ENCODE measurements at regions not wholly inside any gene's neighbourhood (a gene's known extent, or its start where the extent isn't known, plus 50 kb on each side); places are given as distances from the start of the nearest gene placed in this dataset.

DNA sequence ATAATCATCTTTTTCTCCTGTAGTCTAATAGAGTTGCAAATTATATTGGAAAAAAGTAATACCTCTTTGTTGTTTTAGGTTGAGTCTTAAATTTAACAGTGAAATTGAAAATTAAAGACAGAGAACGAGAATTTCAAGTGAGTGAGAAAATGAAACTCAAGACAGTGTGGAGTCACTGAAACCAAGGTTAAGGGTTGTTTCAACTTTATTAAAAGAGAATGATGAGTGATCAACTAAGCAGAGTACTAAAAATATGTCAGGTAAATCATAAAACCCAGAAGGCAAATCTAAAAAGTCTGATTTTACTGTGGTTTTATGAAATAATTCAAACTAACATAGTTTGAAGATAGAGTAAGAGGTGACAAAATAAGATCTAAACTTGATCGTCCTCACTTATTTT lies 782.5 kb upstream of the SEMA6D start:
- Histone ChIP-seq H3K4ac (ENCODE audit: low read depth, low read length) (no peak overlapping the region), H2BK15ac (ENCODE audit: low read depth, low read length) (no peak overlapping the region), H2BK120ac (ENCODE audit: low read depth, low read length) (no peak overlapping the region), H3K56ac (ENCODE audit: extremely low read depth, insufficient read depth, low read length) (no peak overlapping the region), H3K18ac (ENCODE audit: low read depth, low read length) (no peak overlapping the region), H4K8ac (ENCODE audit: low read depth in 2 of 2, low read length in 2 of 2) (no peak overlapping the region), H3K23ac (ENCODE audit: low read depth, low read length) (no peak overlapping the region), H2AK9ac (replicated peaks; ENCODE audit: low read depth, low read length, poor library complexity) (no peak overlapping the region), H3K14ac (replicated peaks; ENCODE audit: low read depth, low read length) (no peak overlapping the region), H3K9ac (ENCODE audit: low read depth, low read length) (no peak overlapping the region), H3K4me2 (ENCODE audit: low read depth, low read length) (no peak overlapping the region), H3K4me1 (ENCODE audit: control insufficient read depth, insufficient read depth, low read length) (no peaks in the 10 kb centered on the region), H3K9me1 (ENCODE audit: insufficient read depth, low read length) (no peaks in the 10 kb centered on the region), H2BK5ac (ENCODE audit: low read depth, low read length, poor library complexity, severe bottlenecking) (no peak overlapping the region), H2AK5ac (ENCODE audit: low read depth, low read length) (no peak overlapping the region), H3K27ac (ENCODE audit: insufficient read depth, low read length) (no peak overlapping the region), H4K5ac (ENCODE audit: low read depth, low read length) (no peak overlapping the region), H4K20me1 (ENCODE audit: insufficient read depth, low read length) (no peaks in the 10 kb centered on the region), H3K79me1 (ENCODE audit: low read depth in 1 of 2, low read length in 2 of 2) (no peaks in the 10 kb centered on the region), H3K36me3 (ENCODE audit: control insufficient read depth, insufficient read depth, low read length) (no peaks in the 10 kb centered on the region), H4K91ac (ENCODE audit: insufficient read depth, low read depth, low read length) (no peak overlapping the region), H2BK20ac (ENCODE audit: low read depth, low read length) (no peak overlapping the region), H2AFZ (replicated peaks; ENCODE audit: low read length, poor library complexity) (no peak overlapping the region), H3K27me3 (ENCODE audit: control insufficient read depth, insufficient read depth, low read length) (no peaks in the 10 kb centered on the region), H3K9me3 (ENCODE audit: control insufficient read depth, insufficient read depth, low read length) (peaks cover 2% of the 10 kb centered on the region), H3K4me3 (ENCODE audit: insufficient read depth, low read depth, low read length) (no peak overlapping the region)
- in situ Hi-C loops (cut with MboI; ENCODE audit: low sequenced_read_pairs) (no loop called here), dilution Hi-C loops (cut with HindIII; ENCODE audit: low sequenced_read_pairs, unreplicated experiment) (no loop called here), intact Hi-C loops (cut with micrococcal nuclease) (no loop called here)
- WGBS, 2 experiments (ENCODE audit: extremely low coverage in 2 of 2, insufficient read length in 1 of 2) = no CpG with 5 or more reads among the region's 2 CpGs
- no peak for DNase-seq
- ChIA-PET CTCF (interaction anchor here (0.8 kb wide), 1 partner anchor 1229 kb away, joined by 3 read pairs; no protein-coding TSS in a partner anchor), POLR2A (ENCODE audit: unreplicated experiment) (no interaction called here)
- TF ChIP-seq RFX5 (IDR thresholded peaks at IDR 0.05; ENCODE audit: low read depth, low read length) = no peak
- TF ChIP-seq NFE2L2 (IDR thresholded peaks at IDR 0.05; ENCODE audit: low read depth, low read length) = no peak
- TF ChIP-seq CHD1 (IDR thresholded peaks at IDR 0.05; ENCODE audit: low read depth, low read length) = no peak
- TF ChIP-seq MXI1 (IDR thresholded peaks at IDR 0.05; ENCODE audit: borderline replicate concordance, low read depth, low read length) = no peak
- no peak for TF ChIP-seq SMC3 (IDR thresholded peaks at IDR 0.05; ENCODE audit: low read depth, low read length)
- TF ChIP-seq BHLHE40 (IDR thresholded peaks at IDR 0.05; ENCODE audit: low read depth, low read length) = no peak
- no peak for TF ChIP-seq RCOR1 (IDR thresholded peaks at IDR 0.05; ENCODE audit: insufficient replicate concordance, low read length)
- TF ChIP-seq, protein P1, sequence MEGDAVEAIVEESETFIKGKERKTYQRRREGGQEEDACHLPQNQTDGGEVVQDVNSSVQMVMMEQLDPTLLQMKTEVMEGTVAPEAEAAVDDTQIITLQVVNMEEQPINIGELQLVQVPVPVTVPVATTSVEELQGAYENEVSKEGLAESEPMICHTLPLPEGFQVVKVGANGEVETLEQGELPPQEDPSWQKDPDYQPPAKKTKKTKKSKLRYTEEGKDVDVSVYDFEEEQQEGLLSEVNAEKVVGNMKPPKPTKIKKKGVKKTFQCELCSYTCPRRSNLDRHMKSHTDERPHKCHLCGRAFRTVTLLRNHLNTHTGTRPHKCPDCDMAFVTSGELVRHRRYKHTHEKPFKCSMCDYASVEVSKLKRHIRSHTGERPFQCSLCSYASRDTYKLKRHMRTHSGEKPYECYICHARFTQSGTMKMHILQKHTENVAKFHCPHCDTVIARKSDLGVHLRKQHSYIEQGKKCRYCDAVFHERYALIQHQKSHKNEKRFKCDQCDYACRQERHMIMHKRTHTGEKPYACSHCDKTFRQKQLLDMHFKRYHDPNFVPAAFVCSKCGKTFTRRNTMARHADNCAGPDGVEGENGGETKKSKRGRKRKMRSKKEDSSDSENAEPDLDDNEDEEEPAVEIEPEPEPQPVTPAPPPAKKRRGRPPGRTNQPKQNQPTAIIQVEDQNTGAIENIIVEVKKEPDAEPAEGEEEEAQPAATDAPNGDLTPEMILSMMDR (conservative IDR thresholded peaks at IDR 0.05; ENCODE audit: low read depth, low read length) = no peak
- TF ChIP-seq FOS (IDR thresholded peaks at IDR 0.05; ENCODE audit: low read depth, low read length) = no peak
- TF ChIP-seq USF2 (IDR thresholded peaks at IDR 0.05; ENCODE audit: low read depth, low read length) = no peak
- no TSS peak for BruUV-seq (replicated peaks)
- ATAC-seq (ENCODE audit: low read depth) = no peak

All from IMR-90 (cell line).